Lower lobe of right lung (tissue), 2 donors: ENCODE measurements at regions not wholly inside any gene's neighbourhood (a gene's known extent, or its start where the extent isn't known, plus 50 kb on each side); places are given as distances from the start of the nearest gene placed in this dataset.

Source experiments
- ATAC-seq, 2 donors: fragments of 200-7000 bp; cut with Tn5 transposase; one replicate each; pipeline ENCODE4 v1.9.1; 2020 to 2022; ENCODE audit warnings: mild to moderate bottlenecking in 2 of 2, moderate library complexity in 2 of 2
- DNase-seq: peaks from one replicate; pipeline ENCODE4 v3.0.0-alpha.2; 2020
- H3K27ac ChIP-seq: fragments of 200-600 bp; one replicate; pipeline ENCODE4 v1.8.0; 2022
- H3K27me3 ChIP-seq: fragments of 200-600 bp; one replicate; pipeline ENCODE4 v1.8.0; 2022; ENCODE audit warnings: low read depth
- H3K36me3 ChIP-seq: fragments of 200-600 bp; one replicate; pipeline ENCODE4 v1.8.0; 2022; ENCODE audit warnings: mild to moderate bottlenecking
- H3K4me1 ChIP-seq: fragments of 200-600 bp; one replicate; pipeline ENCODE4 v1.8.0; 2022
- H3K4me3 ChIP-seq: fragments of 200-600 bp; one replicate; pipeline ENCODE4 v1.8.0; 2022; ENCODE audit warnings: mild to moderate bottlenecking
- H3K9me3 ChIP-seq: fragments of 200-600 bp; one replicate; pipeline ENCODE4 v1.8.0; 2022
- intact Hi-C: fragments of 100-400 bp; cut with DNase I; formaldehyde crosslinking; loops from one replicate; pipeline ENCODE4 v1.11.0; 2022
- TF ChIP-seq, protein P1 (sequence below): fragments of 200-600 bp; IDR thresholded peaks from one replicate; pipeline ENCODE4 v1.8.0; 2022; ENCODE audit warnings: antibody characterized with exemption, mild to moderate bottlenecking
- donor health status: DM: no; HTN: yes; CAD: no; lungs with severe emphysema.

DNA sequence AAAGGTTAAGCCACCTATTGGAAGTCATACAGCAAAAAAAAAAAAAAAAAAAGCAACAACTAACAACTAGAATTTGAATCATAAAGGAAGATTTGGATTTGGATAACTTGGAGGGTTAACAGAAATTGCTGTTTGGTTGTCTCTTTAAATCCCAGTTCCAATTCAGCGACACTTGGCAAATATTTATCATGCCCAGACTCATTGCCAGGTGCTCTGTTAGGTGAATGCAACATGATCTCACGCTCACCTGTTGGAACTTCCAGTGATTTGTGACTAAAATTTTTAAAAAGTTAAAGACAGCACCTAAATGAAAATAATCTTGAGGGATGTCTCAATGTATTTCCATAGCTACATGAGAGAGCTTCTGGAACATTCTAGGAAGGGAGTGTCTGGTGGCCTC is 103.7 kb downstream of the TBX3 start:
- H3K4me3 ChIP-seq: no peak overlapping the region
- H3K9me3 ChIP-seq: no peaks in the 10 kb centered on the region
- TF ChIP-seq, protein P1, sequence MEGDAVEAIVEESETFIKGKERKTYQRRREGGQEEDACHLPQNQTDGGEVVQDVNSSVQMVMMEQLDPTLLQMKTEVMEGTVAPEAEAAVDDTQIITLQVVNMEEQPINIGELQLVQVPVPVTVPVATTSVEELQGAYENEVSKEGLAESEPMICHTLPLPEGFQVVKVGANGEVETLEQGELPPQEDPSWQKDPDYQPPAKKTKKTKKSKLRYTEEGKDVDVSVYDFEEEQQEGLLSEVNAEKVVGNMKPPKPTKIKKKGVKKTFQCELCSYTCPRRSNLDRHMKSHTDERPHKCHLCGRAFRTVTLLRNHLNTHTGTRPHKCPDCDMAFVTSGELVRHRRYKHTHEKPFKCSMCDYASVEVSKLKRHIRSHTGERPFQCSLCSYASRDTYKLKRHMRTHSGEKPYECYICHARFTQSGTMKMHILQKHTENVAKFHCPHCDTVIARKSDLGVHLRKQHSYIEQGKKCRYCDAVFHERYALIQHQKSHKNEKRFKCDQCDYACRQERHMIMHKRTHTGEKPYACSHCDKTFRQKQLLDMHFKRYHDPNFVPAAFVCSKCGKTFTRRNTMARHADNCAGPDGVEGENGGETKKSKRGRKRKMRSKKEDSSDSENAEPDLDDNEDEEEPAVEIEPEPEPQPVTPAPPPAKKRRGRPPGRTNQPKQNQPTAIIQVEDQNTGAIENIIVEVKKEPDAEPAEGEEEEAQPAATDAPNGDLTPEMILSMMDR: no peak
- ATAC-seq: no peak
- no peaks in the 10 kb centered on the region for H3K36me3 ChIP-seq
- H3K4me1 ChIP-seq: no peaks in the 10 kb centered on the region
- no peak overlapping the region for H3K27ac ChIP-seq
- no peak for DNase-seq
- intact Hi-C loops: no loop called here
- peaks cover 6% of the 10 kb centered on the region for H3K27me3 ChIP-seq

DNA sequence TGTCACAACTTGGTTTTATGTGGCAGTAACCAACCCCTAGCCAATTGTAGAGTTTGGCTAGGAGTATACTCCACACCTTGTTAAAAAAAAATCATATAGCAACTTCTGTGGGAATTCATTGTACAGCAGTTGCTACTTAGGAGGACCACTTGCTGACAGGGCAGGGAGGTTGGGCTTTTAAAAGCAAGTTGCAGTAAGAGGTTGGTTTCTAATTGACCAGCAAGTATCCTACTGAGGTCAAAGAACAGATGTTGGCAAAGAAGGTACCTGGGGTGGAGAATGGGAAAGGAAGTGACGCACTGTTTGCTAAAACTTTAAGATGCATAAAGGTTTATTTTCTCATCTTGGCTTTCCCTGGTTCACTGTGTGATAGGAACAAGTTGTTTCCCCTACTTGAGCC is 104.6 kb downstream of the TBX3 start:
- Histone ChIP-seq H3K27me3 (peaks cover 6% of the 10 kb centered on the region), H3K36me3 (no peaks in the 10 kb centered on the region), H3K27ac (no peak overlapping the region), H3K9me3 (no peaks in the 10 kb centered on the region), H3K4me1 (no peaks in the 10 kb centered on the region), H3K4me3 (no peak overlapping the region)
- intact Hi-C loops: no loop called here
- ATAC-seq (no peak), DNase-seq (no peak)
- TF ChIP-seq, protein P1: no peak

DNA sequence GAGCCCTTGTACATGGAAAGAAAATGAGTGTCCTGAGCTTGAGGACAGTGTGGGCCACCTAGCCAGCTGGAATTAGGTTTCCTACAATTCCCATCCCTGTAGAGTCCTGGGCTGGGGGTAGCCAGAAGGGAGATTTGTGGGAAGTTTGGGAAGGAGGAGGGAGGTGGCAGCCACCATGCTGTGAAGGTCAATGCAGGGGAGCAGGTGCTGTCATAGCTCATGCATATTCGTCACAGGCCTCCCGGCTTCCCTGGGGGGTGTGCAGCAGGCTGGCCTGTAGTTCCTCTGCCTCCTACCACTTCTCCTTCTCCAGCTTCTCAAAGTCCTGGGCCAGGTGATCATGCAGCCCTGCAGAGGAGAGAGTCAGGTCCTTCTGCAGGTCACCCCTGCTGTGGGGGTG is 121.3 kb downstream of the TBX3 start:
- H3K36me3 ChIP-seq: no peaks in the 10 kb centered on the region
- no peak overlapping the region for H3K4me3 ChIP-seq
- no peak overlapping the region for H3K27ac ChIP-seq
- intact Hi-C loops: no loop called here
- ATAC-seq (no peak), DNase-seq (no peak)
- H3K4me1 ChIP-seq: no peaks in the 10 kb centered on the region
- no peaks in the 10 kb centered on the region for H3K27me3 ChIP-seq
- TF ChIP-seq, protein P1: no peak
- H3K9me3 ChIP-seq: no peaks in the 10 kb centered on the region

DNA sequence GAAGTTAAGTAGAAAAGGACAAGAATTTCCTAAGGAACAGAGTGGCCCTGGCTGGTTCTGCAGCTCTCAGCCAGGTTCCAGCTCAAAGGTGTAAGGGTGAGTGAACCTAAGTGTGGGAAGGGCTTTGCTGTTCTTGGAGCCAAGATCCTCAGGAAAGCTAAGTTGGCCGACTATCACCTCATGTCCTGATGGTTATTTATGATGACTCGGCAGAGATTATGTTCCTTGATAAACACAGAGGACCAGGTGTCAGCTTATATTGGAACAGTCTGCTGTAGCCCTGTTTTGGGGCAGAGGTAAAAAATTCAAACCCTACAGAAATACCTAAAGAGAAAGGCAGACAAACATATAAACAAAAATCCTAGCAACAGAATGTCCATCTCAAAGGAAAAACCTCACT is 128.5 kb downstream of the TBX3 start:
- H3K4me3 ChIP-seq: no peak overlapping the region
- no peaks in the 10 kb centered on the region for H3K9me3 ChIP-seq
- no peak for ATAC-seq
- DNase-seq: no peak
- no peak overlapping the region for H3K27ac ChIP-seq
- H3K4me1 ChIP-seq: no peaks in the 10 kb centered on the region
- TF ChIP-seq, protein P1: no peak
- peaks cover 7% of the 10 kb centered on the region for H3K27me3 ChIP-seq
- intact Hi-C loops: no loop called here
- no peaks in the 10 kb centered on the region for H3K36me3 ChIP-seq

DNA sequence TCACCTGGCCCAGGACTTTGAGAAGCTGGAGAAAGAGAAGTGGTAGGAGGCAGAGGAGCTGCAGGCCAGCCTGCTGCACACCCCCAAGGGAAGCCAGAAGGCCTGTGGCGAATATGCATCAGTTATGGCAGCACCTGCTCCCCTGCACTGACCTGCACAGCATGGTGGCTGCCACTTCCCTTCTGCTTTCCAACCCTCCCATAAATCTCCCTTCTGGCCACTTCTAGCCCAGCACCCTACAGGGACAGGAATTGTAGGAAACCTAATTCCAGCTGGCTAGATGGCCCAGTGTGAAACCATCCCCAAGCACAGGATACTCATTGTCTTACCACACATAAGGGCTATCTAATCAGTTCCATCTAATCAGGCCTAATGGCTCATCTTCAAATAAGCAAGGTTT is 136.3 kb downstream of the TBX3 start:
- no peaks in the 10 kb centered on the region for H3K36me3 ChIP-seq
- no peak for ATAC-seq
- H3K4me1 ChIP-seq: no peaks in the 10 kb centered on the region
- no peak for DNase-seq
- intact Hi-C loops: no loop called here
- no peaks in the 10 kb centered on the region for H3K27me3 ChIP-seq
- TF ChIP-seq, protein P1: no peak
- H3K4me3 ChIP-seq: no peak overlapping the region
- no peaks in the 10 kb centered on the region for H3K9me3 ChIP-seq
- no peak overlapping the region for H3K27ac ChIP-seq

DNA sequence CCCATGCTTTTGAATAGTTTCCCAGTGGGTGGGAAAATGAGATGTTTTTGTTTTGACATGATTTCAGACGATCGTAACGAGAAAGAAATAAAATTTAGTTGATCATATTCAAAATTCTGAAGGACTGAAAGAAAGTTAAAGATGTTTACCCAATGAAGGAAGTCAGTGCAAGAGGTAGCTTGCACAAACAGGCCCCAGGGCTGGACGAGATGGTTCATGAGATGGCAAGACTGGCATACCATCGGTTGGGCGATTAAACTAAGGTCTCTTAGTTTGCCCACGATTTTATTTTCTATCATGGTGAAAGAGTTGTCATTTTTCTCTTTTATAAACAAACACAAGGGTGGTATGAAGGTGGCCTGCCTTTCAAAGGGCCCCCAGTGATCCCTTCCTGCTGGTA is 124.5 kb upstream of the TBX5 start:
- no peak overlapping the region for H3K4me3 ChIP-seq
- intact Hi-C loops: no loop called here
- DNase-seq: no peak

More for the DNA sequence above, 124.5 kb upstream of the TBX5 start:
- Histone ChIP-seq H3K27ac (no peak overlapping the region), H3K4me1 (no peaks in the 10 kb centered on the region), H3K9me3 (no peaks in the 10 kb centered on the region), H3K36me3 (no peaks in the 10 kb centered on the region), H3K27me3 (no peaks in the 10 kb centered on the region)
- TF ChIP-seq, protein P1: no peak
- ATAC-seq: no peak
